NCI-H524 treated with DMSO at 0.1 percent for 48 hours (cell line): ENCODE measurements at regions not wholly inside any gene's neighbourhood (a gene's known extent, or its start where the extent isn't known, plus 50 kb on each side); places are given as distances from the start of the nearest gene placed in this dataset.
A peak's percentile ranks its signal among the peaks of the same experiment; 100 is the strongest.
"Not testable (repeated sequence)": the region's sequence is repeated elsewhere in the genome, so short reads cannot be mapped to it uniquely, and the experiment has no call there.

Source experiments
- DNase-seq: peaks from one replicate; lab custom pipeline; 2025; lab: John Stamatoyannopoulos, UW

- no peak for DNase-seq
Observed at GRCh38 chr22:26970809-26971394, 313.5 kb downstream of the MIAT start.

GRCh38 chr22:26972286-26972685, 314.9 kb downstream of the MIAT start:
- no peak for DNase-seq

DNA sequence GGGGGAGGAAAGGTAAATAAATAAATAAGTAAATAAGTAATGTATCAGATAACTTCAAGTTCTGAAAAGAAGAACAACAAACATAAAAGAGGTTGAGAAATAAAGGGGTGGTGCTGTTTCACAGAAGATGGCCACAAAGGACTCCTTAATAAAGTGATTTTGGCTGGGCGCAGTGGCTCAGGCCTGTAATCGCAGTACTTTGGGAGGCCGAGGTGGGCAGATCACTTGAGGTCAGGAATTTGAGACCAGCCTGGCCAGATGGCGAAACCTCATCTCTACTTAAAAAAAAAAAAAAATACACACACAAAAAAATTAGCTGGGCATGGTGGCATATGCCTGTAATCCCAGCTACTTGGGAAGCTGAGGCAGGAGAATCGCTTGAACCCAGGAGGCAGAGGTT, 315.5 kb downstream of the MIAT start:
- DNase-seq: not testable (repeated sequence)

GRCh38 chr22:26974034-26974433, 316.6 kb downstream of the MIAT start:
- no peak for DNase-seq

DNA sequence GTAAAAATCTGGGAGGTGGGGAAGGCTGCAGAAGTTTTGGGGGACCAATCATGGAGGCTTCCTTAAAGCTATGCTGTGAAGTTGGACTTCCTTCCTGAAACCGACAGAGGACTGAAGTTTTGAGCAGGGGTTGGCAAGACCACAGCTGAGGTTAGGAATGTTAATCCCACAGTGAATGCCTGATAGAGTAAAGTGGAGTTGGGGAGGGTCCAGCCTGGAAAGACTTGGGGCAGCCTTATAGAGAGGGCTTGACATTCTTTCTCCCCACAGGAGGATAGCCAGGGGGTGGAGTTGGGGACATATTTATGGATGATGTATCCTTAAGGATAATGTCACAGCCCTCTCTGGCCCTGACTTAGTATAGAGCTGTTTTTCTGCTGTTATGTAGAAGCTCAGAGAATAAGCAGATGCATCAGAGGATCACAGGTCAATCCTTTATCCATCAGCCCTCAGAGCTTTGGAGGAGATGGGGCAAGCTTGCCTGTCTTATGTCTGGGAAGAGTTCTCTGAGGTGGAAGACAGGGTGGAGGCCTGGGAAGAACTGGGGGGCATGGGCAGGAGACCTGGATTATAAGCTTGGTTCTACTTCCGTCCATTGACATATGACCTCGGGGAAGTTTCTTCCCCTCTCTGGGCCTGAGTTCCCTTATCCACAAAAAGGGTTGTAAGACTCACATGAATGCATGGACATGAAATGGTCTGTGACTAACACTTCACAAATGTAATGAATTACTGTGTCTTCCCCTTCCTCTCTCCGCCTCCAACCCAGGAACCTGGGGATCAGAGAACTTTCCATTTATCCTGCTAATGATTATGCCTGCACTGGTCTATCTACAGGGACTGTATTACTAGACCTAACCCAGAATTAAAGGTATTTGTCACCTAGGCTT, 317.8 kb downstream of the MIAT start:
- DNase-seq: no peak

GRCh38 chr22:26975865-26976264, 318.5 kb downstream of the MIAT start:
- no peak for DNase-seq

GRCh38 chr22:26977741-26978376, 320.5 kb downstream of the MIAT start:
- no peak for DNase-seq

DNA sequence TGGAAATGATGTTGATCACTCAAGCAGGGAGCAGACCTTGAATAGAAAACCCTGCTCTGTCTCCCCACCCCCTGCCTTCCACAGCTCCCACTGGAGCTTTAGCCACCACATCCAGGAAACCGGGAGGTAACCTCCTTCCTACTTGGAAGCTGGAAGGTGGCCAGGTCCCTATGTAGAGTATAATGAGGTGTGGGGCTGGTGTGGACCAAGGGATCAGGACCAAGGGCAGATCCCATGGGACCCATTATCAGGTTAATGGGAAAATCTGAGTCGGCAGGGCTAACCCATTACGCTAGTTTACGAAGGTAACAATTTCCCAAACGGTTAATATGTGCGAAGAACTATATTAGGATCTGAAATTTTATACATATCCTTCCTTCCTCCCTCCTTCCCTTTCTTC, 321.9 kb downstream of the MIAT start:
- no peak for DNase-seq

DNA sequence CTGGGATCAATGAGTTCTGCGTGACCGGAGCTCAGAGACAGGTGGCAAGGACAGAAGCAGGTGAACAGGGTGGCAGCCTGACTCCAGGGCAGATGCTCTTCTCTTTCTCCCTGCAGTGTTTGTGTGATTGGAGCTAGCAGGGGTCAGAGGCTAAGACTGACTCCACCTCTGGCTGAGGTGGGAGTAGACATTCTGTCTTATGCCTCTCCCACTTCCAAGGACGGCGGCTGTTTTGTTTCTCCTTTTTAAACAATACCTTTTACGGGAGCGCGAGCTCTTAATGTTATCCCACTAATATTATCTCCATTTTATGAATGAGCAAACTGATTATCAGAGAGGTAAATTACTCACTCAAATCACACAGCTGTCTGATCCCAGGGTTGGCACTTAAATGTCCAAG, 323.7 kb downstream of the MIAT start:
- no peak for DNase-seq

GRCh38 chr22:26981541-26981940, 324.2 kb downstream of the MIAT start:
- no peak for DNase-seq

DNA sequence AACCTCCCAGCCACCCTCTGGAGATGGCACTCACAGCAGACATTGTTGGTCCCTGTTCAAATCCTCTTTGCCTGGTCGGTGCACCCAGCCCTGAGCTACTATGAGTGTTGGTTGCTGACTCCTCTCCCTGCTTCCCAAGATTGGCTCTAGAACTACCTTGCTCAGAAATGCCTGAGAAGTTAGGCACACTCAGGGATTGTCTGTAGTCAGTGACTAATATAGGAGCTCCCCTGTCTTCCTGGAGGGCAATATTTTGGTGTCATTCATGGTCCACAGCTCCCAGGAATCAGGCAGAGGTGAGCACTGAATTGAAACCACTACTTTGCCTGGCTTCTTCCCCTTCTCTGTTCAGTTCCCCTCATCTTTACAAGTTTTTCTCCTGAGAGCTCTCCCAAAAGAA, 325.9 kb downstream of the MIAT start:
- DNase-seq: no peak

- DNase-seq: no peak
Observed at GRCh38 chr22:26985206-26985605, 327.8 kb downstream of the MIAT start.

DNA sequence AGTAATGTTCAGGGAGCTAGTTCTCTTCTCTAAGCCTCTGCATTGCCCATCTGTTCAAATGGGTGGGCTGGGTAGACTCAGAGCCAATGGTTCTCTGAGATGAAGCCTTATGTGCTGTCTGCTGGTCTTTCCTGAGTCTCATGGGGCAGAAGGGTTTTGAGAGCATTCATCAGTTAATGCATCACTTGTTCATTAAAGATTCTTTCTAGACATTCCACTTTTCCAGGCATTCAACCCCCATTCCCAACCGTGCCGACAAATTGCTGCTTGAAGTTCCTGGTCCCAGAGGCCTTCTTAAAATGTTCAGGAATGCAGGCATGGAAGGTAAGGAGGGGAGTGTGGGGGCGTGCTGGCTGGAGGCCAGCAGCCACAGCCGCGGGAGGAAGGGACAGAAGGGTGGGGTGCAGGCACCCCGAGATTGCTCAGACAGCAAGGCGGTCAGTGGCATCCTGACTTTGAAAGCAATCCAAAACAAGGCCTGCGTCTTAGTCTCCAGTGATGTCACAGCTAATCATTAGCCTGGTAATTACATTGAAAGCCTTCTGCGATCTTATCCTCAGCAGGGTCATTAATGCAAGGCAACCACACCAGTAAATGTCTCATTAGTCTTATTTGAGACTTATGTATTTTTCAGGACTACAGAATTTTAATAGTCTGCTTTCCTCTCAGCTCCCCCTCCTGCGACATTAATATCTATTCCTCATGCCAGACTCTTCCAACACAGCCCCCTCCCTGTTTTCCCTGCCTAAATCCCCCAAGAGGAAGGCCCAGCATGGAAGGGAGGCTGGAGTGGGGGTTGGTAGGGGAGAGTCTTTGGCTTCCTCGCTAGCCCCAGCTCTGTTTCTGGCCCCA, 328.8 kb downstream of the MIAT start:
- DNase-seq: peak; percentile 48

GRCh38 chr22:26986884-26987283, 329.5 kb downstream of the MIAT start:
- DNase-seq: no peak

DNA sequence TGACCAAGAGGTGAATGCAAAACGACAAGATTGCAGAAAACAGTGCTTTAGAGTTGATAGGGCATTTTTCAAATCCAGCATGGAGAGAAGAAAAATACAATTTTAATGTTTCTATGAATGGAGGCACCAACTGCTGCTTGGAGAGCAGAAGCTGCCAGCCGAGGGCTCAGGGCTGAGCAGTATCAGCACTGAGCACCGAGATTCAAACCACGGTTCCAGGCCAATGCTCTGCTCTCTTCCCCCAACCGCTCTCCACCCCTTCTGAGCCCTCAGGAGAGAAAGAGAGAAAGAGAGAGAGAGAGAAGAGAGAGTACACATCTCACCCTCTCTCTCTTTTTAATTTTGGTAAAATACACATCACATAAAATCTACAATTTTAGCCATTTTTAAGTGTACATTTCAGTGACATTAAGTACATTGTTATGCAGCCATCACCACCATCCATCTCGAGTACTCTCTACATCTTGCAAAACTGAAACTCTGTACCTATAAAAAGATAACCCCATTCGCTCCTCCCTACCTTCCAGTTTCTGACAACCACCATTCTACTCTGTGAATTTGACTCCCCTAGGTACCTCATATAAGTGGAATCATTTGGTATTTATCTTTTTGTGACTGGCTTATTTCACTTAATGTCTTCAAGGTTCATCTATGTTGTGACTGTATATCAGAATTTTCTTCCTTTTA, 333.3 kb downstream of the MIAT start:
- DNase-seq: no peak

GRCh38 chr22:26992556-26992955, 335.2 kb downstream of the MIAT start:
- no peak for DNase-seq

DNA sequence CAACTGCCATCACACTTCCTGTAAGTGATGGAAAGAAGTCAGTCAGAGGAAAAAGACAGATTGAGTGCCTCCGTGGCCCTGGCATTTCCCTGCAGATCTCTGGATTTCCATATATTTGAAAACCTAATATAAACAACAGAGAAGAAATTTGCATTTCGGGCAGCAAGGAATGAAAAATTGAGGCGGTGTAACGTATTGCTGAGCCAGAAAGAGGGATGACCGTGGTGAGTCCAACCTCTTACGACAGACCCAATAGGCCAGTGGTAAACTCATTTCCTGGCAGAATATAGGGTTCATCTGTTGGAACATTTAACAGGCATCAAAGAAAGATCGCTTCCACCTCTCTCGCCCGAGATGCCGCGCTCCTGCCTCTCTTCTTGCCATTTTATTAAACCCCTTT, 336.5 kb downstream of the MIAT start:
- DNase-seq: no peak

- no peak for DNase-seq
Observed at GRCh38 chr22:26994801-26995200, 337.4 kb downstream of the MIAT start.

- DNase-seq: peak; percentile 26
Observed at GRCh38 chr22:26995235-26995634, 337.8 kb downstream of the MIAT start.

DNA sequence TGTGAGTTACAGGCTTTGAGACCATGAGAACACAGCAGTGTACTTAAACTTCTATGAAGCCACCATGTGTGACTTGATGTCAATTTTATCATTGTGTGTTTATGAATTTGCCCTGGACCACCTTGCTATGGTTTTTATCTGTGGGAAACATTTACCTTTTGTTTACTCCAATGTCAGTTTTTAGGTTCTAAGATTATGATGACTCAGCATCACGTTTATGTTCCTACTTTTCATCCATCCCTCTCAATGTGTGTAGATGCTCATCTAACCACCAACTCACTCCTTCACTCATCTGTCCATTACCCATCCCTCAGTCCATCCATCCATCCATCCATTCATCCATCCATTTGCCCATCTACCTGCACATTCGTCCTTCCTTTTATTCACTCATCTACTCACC, 338.8 kb downstream of the MIAT start:
- no peak for DNase-seq

DNA sequence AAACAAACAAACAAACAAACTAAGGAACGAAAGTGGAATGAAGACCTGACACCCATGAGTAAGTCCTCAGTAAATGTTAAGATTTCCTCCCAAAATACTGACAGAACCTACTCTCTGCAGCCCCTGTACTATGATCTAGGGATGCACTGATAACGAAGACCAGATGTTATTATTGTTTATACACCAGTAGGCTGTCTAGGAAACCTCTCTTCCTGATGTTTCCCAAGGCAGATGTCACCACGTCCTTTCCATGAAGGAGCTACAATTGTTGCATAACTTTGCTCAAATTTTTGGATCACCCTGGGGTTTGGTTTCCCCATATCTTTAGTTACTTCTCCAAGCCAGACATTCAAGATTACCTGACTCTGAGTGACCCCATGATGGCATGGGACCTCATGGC, 340.7 kb downstream of the MIAT start:
- DNase-seq: no peak

DNA sequence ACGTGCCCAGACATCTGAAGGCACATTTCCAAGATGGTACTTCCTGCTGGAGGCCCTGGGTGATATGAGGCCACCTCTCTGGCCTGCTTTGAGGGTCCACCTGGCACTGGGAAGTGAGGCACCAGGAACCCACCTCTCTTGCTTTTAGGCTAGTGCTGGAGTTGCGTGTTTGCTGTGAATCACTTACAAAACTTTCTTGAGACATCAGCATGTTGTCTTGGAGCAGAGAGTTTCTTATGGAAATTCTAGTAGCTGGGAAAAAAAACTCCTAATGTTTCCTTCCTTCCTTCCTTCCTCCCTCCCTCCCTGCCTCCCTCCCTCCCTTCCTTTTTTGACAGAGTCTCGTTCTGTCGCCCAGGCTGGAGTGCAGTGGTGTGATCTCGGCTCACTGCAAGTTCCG, 341.3 kb downstream of the MIAT start:
- no peak for DNase-seq
